ENCODE measurements at regions not wholly inside any gene's neighbourhood (a gene's known extent, or its start where the extent isn't known, plus 50 kb on each side); places are given as distances from the start of the nearest gene placed in this dataset.
"Not testable (repeated sequence)": the region's sequence is repeated elsewhere in the genome, so short reads cannot be mapped to it uniquely, and the experiment has no call there.

- DNase-seq (ENCODE audit: low read depth), result no peak
Observed at GRCh38 chr10:80697926-80698325, 160.2 kb downstream of the SH2D4B start.

- peak; percentile 33 for DNase-seq (ENCODE audit: low read depth)
Observed at GRCh38 chr10:80699602-80700039, 161.9 kb downstream of the SH2D4B start.

- DNase-seq (ENCODE audit: low read depth), result no peak
Observed at GRCh38 chr10:80700252-80700651, 162.6 kb downstream of the SH2D4B start.

GRCh38 chr10:80700760-80701444 lies 163.2 kb downstream of the SH2D4B start:
- DNase-seq (ENCODE audit: low read depth), result no peak

- no peak for DNase-seq (ENCODE audit: low read depth)
Observed at GRCh38 chr10:80701706-80702105, 164.0 kb downstream of the SH2D4B start.

GRCh38 chr10:80702143-80702542 lies 164.4 kb downstream of the SH2D4B start:
- no peak for DNase-seq (ENCODE audit: low read depth)

GRCh38 chr10:80705899-80706298 lies 168.2 kb downstream of the SH2D4B start:
- no peak for DNase-seq (ENCODE audit: low read depth)

GRCh38 chr10:80708185-80708584 lies 170.5 kb downstream of the SH2D4B start:
- no peak for DNase-seq (ENCODE audit: low read depth)

- no peak for DNase-seq (ENCODE audit: low read depth)
Observed at GRCh38 chr10:80708808-80709207, 171.1 kb downstream of the SH2D4B start.

- DNase-seq (ENCODE audit: low read depth), result no peak
Observed at GRCh38 chr10:80709866-80710265, 172.2 kb downstream of the SH2D4B start.

- no peak for DNase-seq (ENCODE audit: low read depth)
Observed at GRCh38 chr10:80713398-80713928, 175.8 kb downstream of the SH2D4B start.

GRCh38 chr10:80714566-80714965 lies 176.9 kb downstream of the SH2D4B start:
- no peak for DNase-seq (ENCODE audit: low read depth)

- no peak for DNase-seq (ENCODE audit: low read depth)
Observed at GRCh38 chr10:80718024-80718423, 180.3 kb downstream of the SH2D4B start.

- DNase-seq (ENCODE audit: low read depth), result no peak
Observed at GRCh38 chr10:80719935-80720334, 182.2 kb downstream of the SH2D4B start.

GRCh38 chr10:80720549-80720948 lies 182.8 kb downstream of the SH2D4B start:
- no peak for DNase-seq (ENCODE audit: low read depth)

- not testable (repeated sequence) for DNase-seq (ENCODE audit: low read depth)
Observed at GRCh38 chr10:80728354-80728753, 190.7 kb downstream of the SH2D4B start.

- DNase-seq (ENCODE audit: low read depth), result no peak
Observed at GRCh38 chr10:80729896-80730295, 192.2 kb downstream of the SH2D4B start.

GRCh38 chr10:80730522-80730921 lies 192.8 kb downstream of the SH2D4B start:
- DNase-seq (ENCODE audit: low read depth), result no peak

GRCh38 chr10:80734589-80734988 lies 196.9 kb downstream of the SH2D4B start:
- DNase-seq (ENCODE audit: low read depth), result no peak

- no peak for DNase-seq (ENCODE audit: low read depth)
Observed at GRCh38 chr10:80737209-80737608, 199.5 kb downstream of the SH2D4B start.

- DNase-seq (ENCODE audit: low read depth), result no peak
Observed at GRCh38 chr10:80739328-80739727, 201.6 kb downstream of the SH2D4B start.

GRCh38 chr10:80739963-80740715 lies 202.4 kb downstream of the SH2D4B start:
- DNase-seq (ENCODE audit: low read depth), result no peak

GRCh38 chr10:80741278-80741677 lies 203.6 kb downstream of the SH2D4B start:
- no peak for DNase-seq (ENCODE audit: low read depth)
